ENCODE measurements at regions not wholly inside any gene's neighbourhood (a gene's known extent, or its start where the extent isn't known, plus 50 kb on each side); places are given as distances from the start of the nearest gene placed in this dataset.

- Histone ChIP-seq H2AK5ac (ENCODE audit: low read depth, low read length) (no peak overlapping the region), H3K9me1 (ENCODE audit: insufficient read depth, low read length) (no peaks in the 10 kb centered on the region), H3K4ac (ENCODE audit: low read depth, low read length) (no peak overlapping the region), H3K23ac (ENCODE audit: low read depth, low read length) (no peak overlapping the region), H3K79me1 (ENCODE audit: low read depth in 1 of 2, low read length in 2 of 2) (no peaks in the 10 kb centered on the region), H3K56ac (ENCODE audit: extremely low read depth, insufficient read depth, low read length) (no peak overlapping the region), H3K9ac (ENCODE audit: low read depth, low read length) (no peak overlapping the region), H2AK9ac (replicated peaks; ENCODE audit: low read depth, low read length, poor library complexity) (no peak overlapping the region), H3K27me3 (ENCODE audit: control insufficient read depth, insufficient read depth, low read length) (no peaks in the 10 kb centered on the region), H3K14ac (replicated peaks; ENCODE audit: low read depth, low read length) (no peak overlapping the region), H2BK5ac (ENCODE audit: low read depth, low read length, poor library complexity, severe bottlenecking) (no peak overlapping the region), H4K20me1 (ENCODE audit: insufficient read depth, low read length) (no peaks in the 10 kb centered on the region), H4K5ac (ENCODE audit: low read depth, low read length) (no peak overlapping the region), H3K36me3 (ENCODE audit: control insufficient read depth, insufficient read depth, low read length) (no peaks in the 10 kb centered on the region), H3K4me1 (ENCODE audit: control insufficient read depth, insufficient read depth, low read length) (no peaks in the 10 kb centered on the region), H3K4me2 (ENCODE audit: low read depth, low read length) (no peak overlapping the region), H4K91ac (ENCODE audit: insufficient read depth, low read depth, low read length) (no peak overlapping the region), H2BK120ac (ENCODE audit: low read depth, low read length) (no peak overlapping the region), H2AFZ (replicated peaks; ENCODE audit: low read length, poor library complexity) (no peak overlapping the region), H3K9me3 (ENCODE audit: control insufficient read depth, insufficient read depth, low read length) (peaks cover 12% of the 10 kb centered on the region), H4K8ac (ENCODE audit: low read depth in 2 of 2, low read length in 2 of 2) (no peak overlapping the region), H3K18ac (ENCODE audit: low read depth, low read length) (no peak overlapping the region), H2BK15ac (ENCODE audit: low read depth, low read length) (no peak overlapping the region), H3K27ac (ENCODE audit: insufficient read depth, low read length) (no peak overlapping the region), H2BK20ac (ENCODE audit: low read depth, low read length) (no peak overlapping the region), H3K4me3 (ENCODE audit: insufficient read depth, low read depth, low read length) (no peak overlapping the region)
- in situ Hi-C loops (cut with MboI; ENCODE audit: low sequenced_read_pairs) (no loop called here), intact Hi-C loops (cut with micrococcal nuclease) (no loop called here), dilution Hi-C loops (cut with HindIII; ENCODE audit: low sequenced_read_pairs, unreplicated experiment) (no loop called here)
- TF ChIP-seq CTCF (conservative IDR thresholded peaks at IDR 0.05; ENCODE audit: low read depth, low read length) = no peak
- TF ChIP-seq NFE2L2 (IDR thresholded peaks at IDR 0.05; ENCODE audit: low read depth, low read length) = no peak
- TF ChIP-seq POLR2A (IDR thresholded peaks at IDR 0.05; ENCODE audit: low read depth, low read length) = no peak
- no peak for TF ChIP-seq CHD1 (IDR thresholded peaks at IDR 0.05; ENCODE audit: low read depth, low read length)
- TF ChIP-seq MAZ (IDR thresholded peaks at IDR 0.05; ENCODE audit: borderline replicate concordance, low read depth, low read length) = no peak
- no peak for TF ChIP-seq BHLHE40 (IDR thresholded peaks at IDR 0.05; ENCODE audit: low read depth, low read length)
- no peak for TF ChIP-seq USF2 (IDR thresholded peaks at IDR 0.05; ENCODE audit: low read depth, low read length)
- no peak for TF ChIP-seq RCOR1 (IDR thresholded peaks at IDR 0.05; ENCODE audit: insufficient replicate concordance, low read length)
- WGBS, 2 experiments (ENCODE audit: extremely low coverage in 2 of 2, insufficient read length in 1 of 2) = 0% methylated on average over 1 of the region's 2 CpGs; no CpG with 5 or more reads in 1 of the 2 experiments
- ChIA-PET CTCF (no interaction called here), POLR2A (ENCODE audit: unreplicated experiment) (no interaction called here)
- no peak for ATAC-seq (ENCODE audit: low read depth)
- no peak for DNase-seq
- BruUV-seq (replicated peaks) = no TSS peak
Measured at GRCh38 chr4:12875640-12876243, 608.4 kb downstream of the RAB28 start.
